HAP-1 (cell line): ENCODE measurements at regions not wholly inside any gene's neighbourhood (a gene's known extent, or its start where the extent isn't known, plus 50 kb on each side); places are given as distances from the start of the nearest gene placed in this dataset.

Experiments
- DNase-seq, 2 experiments: peaks; one replicate each; pipeline ENCODE4 v3.0.0-alpha.2; 2016 to 2020; ENCODE audit warnings: low spot score in 2 of 2
- H3K27me3 ChIP-seq: fragments of 250-450 bp; sonication (Bioruptor Pico); 2 replicates; pipeline ENCODE4 v1.5.1; 2020; ENCODE audit warnings: low read depth, mild to moderate bottlenecking, moderate library complexity
- H3K36me3 ChIP-seq: fragments of 250-450 bp; sonication (Bioruptor Pico); replicated peaks from 2 replicates; pipeline ENCODE4 v1.5.1; 2020; ENCODE audit warnings: mild to moderate bottlenecking
- H3K4me1 ChIP-seq: fragments of 250-450 bp; sonication (Bioruptor Pico); 2 replicates; pipeline ENCODE4 v1.5.1; 2020; ENCODE audit warnings: mild to moderate bottlenecking
- H3K4me3 ChIP-seq: fragments of 250-450 bp; sonication (Bioruptor Pico); 2 replicates; pipeline ENCODE4 v1.5.1; 2020; ENCODE audit warnings: mild to moderate bottlenecking, moderate library complexity
- H3K9me3 ChIP-seq: fragments of 250-450 bp; sonication (Bioruptor Pico); 2 replicates; pipeline ENCODE4 v1.5.1; 2020; ENCODE audit warnings: mild to moderate bottlenecking, moderate library complexity
- in situ Hi-C: fragments of 300-500 bp; cut with MboI; formaldehyde crosslinking; loops from 3 replicates; pipeline ENCODE4 v1.14.3; 2020; ENCODE audit warnings: low sequenced_read_pairs, inconsistent platforms, mixed read lengths

- in situ Hi-C loops: loop anchor here (25.0 kb wide), 1 partner anchor 112 kb away; no protein-coding TSS in a partner anchor
- no peak overlapping the region for H3K4me3 ChIP-seq
- H3K4me1 ChIP-seq: no peaks in the 10 kb centered on the region
- no peaks in the 10 kb centered on the region for H3K9me3 ChIP-seq
- DNase-seq: no peak
- H3K36me3 ChIP-seq: no peaks in the 10 kb centered on the region
- H3K27me3 ChIP-seq: no peaks in the 10 kb centered on the region
Observed at GRCh38 chr17:72274614-72275013, 153.8 kb downstream of the SOX9 start.

DNA sequence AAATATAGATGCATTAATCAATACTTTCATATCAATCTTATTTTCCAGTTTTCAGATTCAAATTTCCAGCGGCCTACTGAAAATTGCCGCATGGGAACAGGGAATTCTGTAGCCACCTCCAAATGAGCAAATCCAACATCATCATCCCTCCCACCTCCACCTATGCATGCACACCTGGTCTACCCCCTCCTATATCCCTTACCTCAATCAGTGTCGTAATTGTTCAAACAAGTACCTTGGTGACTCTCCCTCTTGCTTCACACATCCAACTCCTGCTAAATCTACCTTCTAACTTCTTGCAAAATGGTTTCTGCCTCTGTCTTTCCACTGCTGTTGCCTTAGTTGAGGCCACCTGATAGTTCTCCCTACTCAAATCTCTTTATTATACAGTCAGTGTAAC lies 160.1 kb downstream of the SOX9 start:
- Histone ChIP-seq H3K36me3 (no peaks in the 10 kb centered on the region), H3K27me3 (no peaks in the 10 kb centered on the region), H3K4me1 (no peaks in the 10 kb centered on the region), H3K4me3 (no peak overlapping the region), H3K9me3 (no peaks in the 10 kb centered on the region)
- no peak for DNase-seq
- in situ Hi-C loops: no loop called here

- no peaks in the 10 kb centered on the region for H3K4me1 ChIP-seq
- no peaks in the 10 kb centered on the region for H3K36me3 ChIP-seq
- H3K4me3 ChIP-seq: no peak overlapping the region
- in situ Hi-C loops: no loop called here
- H3K27me3 ChIP-seq: no peaks in the 10 kb centered on the region
- no peaks in the 10 kb centered on the region for H3K9me3 ChIP-seq
- DNase-seq: no peak
Observed at GRCh38 chr17:72282439-72283029, 161.7 kb downstream of the SOX9 start.

DNA sequence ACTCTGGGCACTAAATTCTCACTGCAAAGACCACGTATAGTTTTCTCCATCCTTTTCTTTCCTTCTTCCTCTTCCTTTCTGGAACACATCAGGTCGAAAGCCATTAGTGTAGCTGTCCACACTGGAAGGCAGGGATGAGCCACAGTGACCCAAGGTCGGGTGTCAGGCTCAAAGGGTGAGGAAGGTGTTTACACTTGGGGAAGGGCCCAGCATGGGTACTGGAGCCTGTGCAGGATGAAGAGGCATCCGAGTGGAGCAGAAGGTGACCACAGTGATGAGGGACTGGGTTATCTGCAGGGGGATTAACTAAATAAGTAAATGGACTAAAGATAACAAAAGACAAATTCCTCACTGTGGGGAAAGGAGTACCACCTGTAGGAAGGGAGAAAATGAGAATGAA lies 164.0 kb downstream of the SOX9 start:
- DNase-seq: no peak
- Histone ChIP-seq H3K4me1 (no peaks in the 10 kb centered on the region), H3K4me3 (no peak overlapping the region), H3K27me3 (no peaks in the 10 kb centered on the region), H3K36me3 (no peaks in the 10 kb centered on the region), H3K9me3 (no peaks in the 10 kb centered on the region)
- in situ Hi-C loops: no loop called here

DNA sequence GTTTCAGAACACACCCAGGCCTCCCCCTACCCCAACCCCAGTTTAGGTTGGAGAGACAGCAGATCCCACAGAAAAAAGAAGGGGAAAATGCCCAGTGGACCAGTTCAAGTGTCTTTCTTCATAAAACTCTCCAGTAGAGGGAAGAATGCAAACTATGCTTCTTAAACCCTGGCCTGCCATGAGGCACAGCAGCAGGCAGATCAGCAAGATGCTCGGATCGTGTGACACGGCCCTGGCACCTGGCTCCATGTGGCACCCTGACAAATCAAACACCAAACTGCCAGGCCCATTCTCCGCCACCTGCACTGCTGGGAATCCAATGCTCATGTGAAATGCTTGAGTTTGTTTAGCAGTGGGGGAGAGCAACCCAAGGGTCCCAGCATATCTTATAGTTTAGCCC lies 166.8 kb downstream of the SOX9 start:
- Histone ChIP-seq H3K9me3 (no peaks in the 10 kb centered on the region), H3K4me3 (no peak overlapping the region), H3K27me3 (no peaks in the 10 kb centered on the region), H3K36me3 (no peaks in the 10 kb centered on the region), H3K4me1 (no peaks in the 10 kb centered on the region)
- DNase-seq: no peak
- in situ Hi-C loops: no loop called here

DNA sequence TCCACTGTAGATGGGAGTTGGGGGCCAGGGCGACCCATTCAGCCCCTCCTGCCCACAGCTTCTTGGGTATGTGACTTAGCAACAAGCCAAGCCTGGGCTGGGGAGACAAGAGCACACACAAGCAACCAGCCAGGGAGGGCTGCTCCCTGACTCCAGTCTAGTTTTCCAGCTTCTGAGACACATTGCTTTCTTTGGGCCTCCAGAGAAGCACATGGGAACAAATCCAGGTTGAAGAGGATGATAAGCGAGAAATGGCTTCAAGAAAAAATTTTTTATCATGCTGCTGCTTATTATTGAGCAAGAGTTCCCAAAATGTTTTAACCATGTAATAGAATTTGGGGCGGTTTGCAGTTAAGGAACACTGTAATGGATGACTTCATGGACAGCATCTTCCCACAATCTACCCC lies 173.7 kb downstream of the SOX9 start:
- in situ Hi-C loops: no loop called here
- Histone ChIP-seq H3K27me3 (no peaks in the 10 kb centered on the region), H3K9me3 (no peaks in the 10 kb centered on the region), H3K36me3 (no peaks in the 10 kb centered on the region), H3K4me1 (no peaks in the 10 kb centered on the region), H3K4me3 (no peak overlapping the region)
- DNase-seq: no peak

DNA sequence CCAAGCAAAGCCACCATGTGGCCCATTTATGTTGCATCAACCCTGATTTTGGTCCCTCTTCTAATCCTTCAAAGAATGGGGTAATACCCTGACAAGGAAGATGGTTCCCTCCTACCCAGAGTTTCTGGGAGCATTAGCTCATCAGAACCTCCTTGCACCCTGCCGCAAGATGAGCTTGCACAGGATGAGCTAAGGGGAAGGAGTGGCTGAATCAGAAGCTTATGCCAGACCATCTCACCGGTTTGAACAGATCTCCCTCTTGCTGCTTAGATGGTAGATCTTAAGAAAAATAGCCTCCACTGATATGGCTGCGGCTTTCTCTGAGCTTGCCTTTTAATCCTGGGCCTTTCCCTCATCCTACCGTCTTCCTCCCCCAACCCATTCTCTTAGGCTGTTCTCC lies 175.1 kb downstream of the SOX9 start:
- in situ Hi-C loops: no loop called here
- DNase-seq: no peak
- Histone ChIP-seq H3K4me1 (no peaks in the 10 kb centered on the region), H3K27me3 (no peaks in the 10 kb centered on the region), H3K4me3 (no peak overlapping the region), H3K36me3 (no peaks in the 10 kb centered on the region), H3K9me3 (no peaks in the 10 kb centered on the region)

GRCh38 chr17:72296456-72296855 lies 175.6 kb downstream of the SOX9 start:
- H3K4me3 ChIP-seq: no peak overlapping the region
- no peak for DNase-seq
- H3K27me3 ChIP-seq: no peaks in the 10 kb centered on the region
- H3K9me3 ChIP-seq: no peaks in the 10 kb centered on the region
- H3K4me1 ChIP-seq: no peaks in the 10 kb centered on the region
- in situ Hi-C loops: no loop called here
- no peaks in the 10 kb centered on the region for H3K36me3 ChIP-seq

DNA sequence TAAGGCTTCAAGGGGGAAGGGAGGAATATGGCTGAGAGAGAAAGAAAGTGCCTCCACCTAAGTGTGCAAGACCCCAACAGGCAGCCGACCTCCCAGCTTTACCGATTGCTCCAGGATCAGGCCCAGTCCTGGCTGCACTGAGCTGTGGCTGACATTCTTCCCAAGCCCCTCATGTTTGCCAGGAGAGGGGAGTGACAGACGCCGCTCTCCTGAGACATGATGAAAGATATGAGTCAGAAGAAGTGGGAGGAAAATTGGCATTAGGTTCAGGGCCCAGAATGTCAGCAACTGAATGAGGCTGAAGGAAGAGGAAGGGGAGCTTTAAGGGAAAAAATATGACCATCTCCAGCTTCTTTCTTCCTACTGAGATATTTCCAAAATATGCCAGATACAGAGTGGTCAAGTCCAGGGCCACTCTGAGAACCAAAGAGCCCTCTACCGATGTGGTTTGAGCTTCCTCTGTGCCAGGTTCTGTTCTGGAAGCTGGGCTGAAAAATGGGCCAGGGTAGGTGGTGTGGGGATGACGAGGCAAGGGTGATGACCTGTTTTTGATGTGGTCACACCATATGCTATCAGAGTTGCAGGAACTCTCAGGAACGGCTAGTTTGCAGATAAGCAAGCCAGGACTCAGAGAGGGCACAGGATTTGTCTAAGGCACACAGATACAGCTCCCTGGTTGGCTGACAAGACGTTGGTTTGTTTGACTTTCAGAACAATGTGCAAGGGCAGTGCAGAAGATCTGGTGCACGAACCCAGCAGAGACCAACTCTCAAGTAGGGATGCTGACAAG lies 176.7 kb downstream of the SOX9 start:
- Histone ChIP-seq H3K4me3 (no peak overlapping the region), H3K36me3 (no peaks in the 10 kb centered on the region), H3K27me3 (no peaks in the 10 kb centered on the region), H3K4me1 (no peaks in the 10 kb centered on the region), H3K9me3 (no peaks in the 10 kb centered on the region)
- in situ Hi-C loops: no loop called here
- DNase-seq: no peak

DNA sequence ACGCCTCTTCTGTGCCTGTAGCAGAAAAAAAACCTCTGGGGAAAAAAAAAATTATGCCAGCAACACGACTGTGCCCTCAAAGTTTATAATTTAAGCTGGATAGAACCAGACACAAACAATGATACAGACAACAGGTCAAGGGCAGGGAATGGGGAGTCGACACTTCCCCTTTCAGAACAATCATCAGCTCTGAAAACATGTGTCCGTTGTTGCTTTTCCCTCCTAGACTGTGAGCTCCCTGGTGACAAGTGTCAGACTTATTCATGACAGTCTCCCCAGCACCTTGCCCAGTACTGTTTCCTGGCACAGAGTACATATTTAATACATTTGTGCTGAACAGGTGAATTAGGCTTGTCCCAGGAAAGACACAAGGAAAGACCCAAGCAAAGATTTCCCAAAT lies 178.3 kb downstream of the SOX9 start:
- DNase-seq: no peak
- in situ Hi-C loops: no loop called here
- Histone ChIP-seq H3K36me3 (no peaks in the 10 kb centered on the region), H3K4me3 (no peak overlapping the region), H3K9me3 (no peaks in the 10 kb centered on the region), H3K4me1 (no peaks in the 10 kb centered on the region), H3K27me3 (no peaks in the 10 kb centered on the region)

DNA sequence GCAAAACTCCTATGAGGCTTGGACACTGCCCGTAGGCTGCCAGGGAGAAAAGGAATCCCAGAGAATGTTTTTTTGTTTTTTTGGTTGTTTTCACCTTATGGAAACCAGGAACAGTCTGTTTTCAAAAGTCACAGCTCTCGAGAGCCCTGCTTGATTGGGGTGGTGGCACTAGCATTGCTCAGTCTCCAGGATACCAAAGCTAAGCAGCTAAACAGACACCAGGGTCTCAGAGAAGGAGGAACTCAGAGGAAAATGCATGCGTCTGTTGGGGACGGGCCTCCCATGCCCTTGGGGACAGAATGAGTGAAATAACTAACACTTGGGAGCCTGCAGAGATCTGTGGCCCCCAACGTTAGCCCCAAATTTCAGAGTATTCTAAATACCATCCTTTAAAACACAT lies 178.8 kb downstream of the SOX9 start:
- Histone ChIP-seq H3K4me1 (no peaks in the 10 kb centered on the region), H3K36me3 (no peaks in the 10 kb centered on the region), H3K9me3 (no peaks in the 10 kb centered on the region), H3K4me3 (no peak overlapping the region), H3K27me3 (no peaks in the 10 kb centered on the region)
- in situ Hi-C loops: no loop called here
- DNase-seq: no peak

- Histone ChIP-seq H3K4me1 (no peaks in the 10 kb centered on the region), H3K4me3 (no peak overlapping the region), H3K9me3 (no peaks in the 10 kb centered on the region), H3K36me3 (no peaks in the 10 kb centered on the region), H3K27me3 (no peaks in the 10 kb centered on the region)
- in situ Hi-C loops: loop anchor here (10.0 kb wide), 1 partner anchor 63 kb away; no protein-coding TSS in a partner anchor
- DNase-seq: no peak
Observed at GRCh38 chr17:72301887-72302286, 181.1 kb downstream of the SOX9 start.

- Histone ChIP-seq H3K9me3 (no peaks in the 10 kb centered on the region), H3K27me3 (no peaks in the 10 kb centered on the region), H3K4me3 (no peak overlapping the region), H3K36me3 (no peaks in the 10 kb centered on the region), H3K4me1 (no peaks in the 10 kb centered on the region)
- DNase-seq: no peak
- in situ Hi-C loops: loop anchor here (10.0 kb wide), 1 partner anchor 62 kb away; no protein-coding TSS in a partner anchor
Observed at GRCh38 chr17:72302735-72303134, 181.9 kb downstream of the SOX9 start.

DNA sequence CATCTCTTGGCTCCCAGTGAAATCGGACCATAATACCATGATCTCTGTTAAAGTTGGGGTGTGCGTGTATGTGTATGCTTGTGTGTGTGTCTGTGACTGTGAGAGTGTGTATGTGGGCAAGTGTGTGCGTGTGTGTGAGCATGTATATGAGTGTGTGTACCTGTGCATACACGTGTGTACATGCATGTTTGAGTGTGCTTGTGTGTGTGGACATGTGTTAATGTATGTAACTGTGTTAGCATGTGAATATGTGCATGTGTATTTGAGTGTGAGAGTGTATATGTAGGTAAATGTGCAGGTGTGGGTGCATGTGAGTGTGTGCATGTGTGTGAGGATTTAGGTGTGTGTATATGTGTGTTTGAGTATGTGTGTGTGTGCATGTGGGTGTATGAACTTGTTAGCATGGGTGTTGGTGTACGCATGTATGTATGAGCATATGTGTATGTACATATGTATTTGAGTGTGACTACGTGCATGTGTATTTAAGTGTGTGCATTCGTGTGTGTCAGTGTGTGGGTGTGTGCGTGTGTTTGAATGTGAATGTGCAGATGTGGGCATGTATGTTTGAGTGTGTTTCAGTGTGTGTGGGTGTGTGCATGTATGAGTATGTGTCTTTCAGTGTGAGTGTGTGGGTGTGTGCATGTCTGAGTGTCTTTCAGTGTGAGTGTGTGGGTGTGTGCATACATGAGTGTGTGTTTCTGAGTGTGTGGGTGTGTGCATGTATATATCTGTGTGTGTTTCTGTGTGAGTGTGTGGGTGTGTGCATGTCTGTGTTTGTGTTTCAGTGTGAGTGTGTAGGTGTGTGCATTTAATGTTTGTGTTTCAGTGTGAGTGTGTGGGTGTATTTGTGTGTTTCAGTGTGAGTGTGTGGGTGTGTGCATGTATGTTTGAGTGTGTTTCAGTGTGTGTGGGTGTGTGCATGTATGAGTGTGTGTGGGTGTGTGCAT lies 183.2 kb downstream of the SOX9 start:
- no peak overlapping the region for H3K4me3 ChIP-seq
- no peaks in the 10 kb centered on the region for H3K9me3 ChIP-seq
- no peak for DNase-seq
- no peaks in the 10 kb centered on the region for H3K36me3 ChIP-seq
- no peaks in the 10 kb centered on the region for H3K4me1 ChIP-seq
- H3K27me3 ChIP-seq: no peaks in the 10 kb centered on the region
- in situ Hi-C loops: loop anchor here (10.0 kb wide), 1 partner anchor 61 kb away; no protein-coding TSS in a partner anchor
